ENCODE measurements at regions not wholly inside any gene's neighbourhood (a gene's known extent, or its start where the extent isn't known, plus 50 kb on each side); places are given as distances from the start of the nearest gene placed in this dataset.

DNA sequence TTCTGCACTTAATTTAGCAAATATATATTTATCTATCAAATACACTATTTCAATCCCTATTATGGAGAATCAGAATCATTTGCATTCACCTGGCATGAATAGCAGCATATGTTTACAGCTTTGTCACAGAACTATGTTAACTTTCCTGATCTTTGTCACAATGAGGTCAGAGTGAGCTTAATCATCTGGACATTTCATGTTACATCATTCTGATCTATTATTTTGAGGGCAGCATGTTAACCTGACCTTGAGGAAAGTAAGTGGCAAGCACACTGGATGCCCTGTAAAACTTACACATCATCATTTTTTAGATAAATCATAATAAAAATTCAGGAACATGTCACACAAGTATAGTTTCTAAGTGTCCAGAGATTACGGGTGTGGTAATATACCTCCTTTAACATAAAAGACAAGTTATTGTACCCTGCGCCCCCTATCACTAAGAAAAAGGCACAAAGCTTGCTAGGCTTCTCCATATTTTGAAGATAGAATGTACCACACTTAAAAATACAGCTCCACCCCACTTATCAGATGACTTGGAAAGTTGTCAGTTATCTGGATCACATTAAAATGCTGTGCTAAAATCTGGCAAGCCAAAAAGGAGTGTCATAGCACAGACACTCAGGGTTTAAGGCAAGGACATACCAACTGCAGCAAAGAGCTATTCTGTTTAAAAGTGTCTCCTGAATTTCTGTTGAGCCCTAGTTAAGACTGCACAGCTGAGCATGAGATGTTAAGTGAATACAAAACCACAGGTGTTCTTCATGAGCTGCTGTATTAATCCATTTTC is 182.7 kb upstream of the FAT4 start:
- H4K91ac ChIP-seq (replicated peaks; ENCODE audit: insufficient read length, low read length), result no peak overlapping the region
- POLR2A ChIA-PET (ENCODE audit: partially characterized antibody), result no interaction called here
- TF ChIP-seq, protein P1, sequence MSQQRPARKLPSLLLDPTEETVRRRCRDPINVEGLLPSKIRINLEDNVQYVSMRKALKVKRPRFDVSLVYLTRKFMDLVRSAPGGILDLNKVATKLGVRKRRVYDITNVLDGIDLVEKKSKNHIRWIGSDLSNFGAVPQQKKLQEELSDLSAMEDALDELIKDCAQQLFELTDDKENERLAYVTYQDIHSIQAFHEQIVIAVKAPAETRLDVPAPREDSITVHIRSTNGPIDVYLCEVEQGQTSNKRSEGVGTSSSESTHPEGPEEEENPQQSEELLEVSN (IDR thresholded peaks at IDR 0.05), result no peak
- 0 out of 2 replicates have a peak overlapping the region, but pooled peaks have one; percentile 40 for H2AFZ ChIP-seq (ENCODE audit: low read length)
- no peaks in the 10 kb centered on the region for H3K4me1 ChIP-seq (replicated peaks in 1 of 4; ENCODE audit: control insufficient read depth in 3 of 4, insufficient read depth in 4 of 4, low read length in 3 of 4)
- CTCF ChIA-PET (ENCODE audit: partially characterized antibody), result interaction anchor here (1.6 kb wide), 1 partner anchor 15 kb away, joined by 3 read pairs; no protein-coding TSS in a partner anchor
- no peak for FAIRE-seq
- no peak overlapping the region for H3K14ac ChIP-seq (ENCODE audit: insufficient read length)
- WGBS, 2 experiments (ENCODE audit: extremely low coverage in 1 of 2, insufficient coverage in 1 of 2, insufficient read length in 1 of 2, insufficient replicate concordance in 2 of 2, low coverage in 1 of 2, low lambda C conversion rate in 2 of 2, missing lambda C conversion rate in 1 of 2), result 82% methylated on average over 2 of the region's 2 CpGs; no CpG with 5 or more reads in 1 of the 2 experiments
- H4K5ac ChIP-seq (ENCODE audit: insufficient read length, low read depth, low read length), result no peak overlapping the region
- H3K36me3 ChIP-seq (ENCODE audit: control insufficient read depth in 2 of 4, insufficient read depth in 4 of 4, low read length in 3 of 4), result no peaks in the 10 kb centered on the region
- H3K18ac ChIP-seq (ENCODE audit: extremely low read depth, low read length), result no peak overlapping the region
- no peak overlapping the region for H3K56ac ChIP-seq (replicated peaks; ENCODE audit: insufficient read length, low read depth, low read length)
- no peak overlapping the region for H3K9ac ChIP-seq (replicated peaks in 1 of 4; ENCODE audit: extremely low read depth in 1 of 4, low read depth in 3 of 4, low read length in 3 of 4)
- no peak overlapping the region for H4K8ac ChIP-seq (ENCODE audit: extremely low read depth, insufficient read depth, low read length)
- H2BK15ac ChIP-seq (ENCODE audit: low read length), result no peak overlapping the region
- H3K4me3 ChIP-seq (ENCODE audit: extremely low read depth in 1 of 4, insufficient read depth in 2 of 4, low read depth in 3 of 4, low read length in 4 of 4), result no peak overlapping the region
- no peak overlapping the region for H3K4me2 ChIP-seq (ENCODE audit: insufficient read depth in 1 of 2, low read depth in 2 of 2, low read length in 2 of 2)
- no peaks in the 10 kb centered on the region for H3K23me2 ChIP-seq (ENCODE audit: low read depth, low read length)
- no peaks in the 10 kb centered on the region for H3K27me3 ChIP-seq (replicated peaks in 1 of 4; ENCODE audit: control insufficient read depth in 3 of 4, extremely low read depth in 1 of 4, insufficient read depth in 3 of 4, low read length in 3 of 4)
- no peak overlapping the region for H2BK5ac ChIP-seq (ENCODE audit: low read depth, low read length)
- H3K79me2 ChIP-seq (ENCODE audit: control insufficient read depth in 1 of 2, insufficient read depth in 2 of 2, low read length in 2 of 2), result no peaks in the 10 kb centered on the region
- no peak overlapping the region for H2BK120ac ChIP-seq (replicated peaks; ENCODE audit: low read depth, low read length)
- H3K79me1 ChIP-seq (ENCODE audit: low read depth, low read length), result no peaks in the 10 kb centered on the region
- H2BK20ac ChIP-seq (ENCODE audit: low read length), result no peak overlapping the region
- H3K23ac ChIP-seq (ENCODE audit: insufficient read length), result no peak overlapping the region
- H3K4ac ChIP-seq (replicated peaks; ENCODE audit: insufficient read length, low read depth, low read length), result no peak overlapping the region
- DNase-seq (ENCODE audit: low read depth in 1 of 2, low spot score in 2 of 2), result no peak
- no peak overlapping the region for H2BK12ac ChIP-seq (ENCODE audit: low read depth, low read length)
- H2AK5ac ChIP-seq (ENCODE audit: low read depth, low read length), result no peak overlapping the region
- H3K9me3 ChIP-seq (ENCODE audit: insufficient read depth in 2 of 2, low read depth in 1 of 2, low read length in 1 of 2), result no peaks in the 10 kb centered on the region
- H3K27ac ChIP-seq (ENCODE audit: low read depth, low read length), result no peak overlapping the region
- no peaks in the 10 kb centered on the region for H4K20me1 ChIP-seq (replicated peaks in 1 of 2; ENCODE audit: control insufficient read depth in 1 of 2, insufficient read depth in 2 of 2, low read length in 2 of 2)

Measured in H1 (cell line).